B cell (primary cell): ENCODE measurements at regions not wholly inside any gene's neighbourhood (a gene's known extent, or its start where the extent isn't known, plus 50 kb on each side); places are given as distances from the start of the nearest gene placed in this dataset.

Experiments used
- ATAC-seq: fragments of 200-7000 bp; cut with Tn5 transposase; one replicate; pipeline ENCODE4 v1.10.0; 2021; ENCODE audit warnings: low read depth, mild to moderate bottlenecking, moderate number of reproducible peaks, moderate library complexity
- CTCF ChIA-PET: fragments of 350-600 bp; sonication (Branson Sonifier 250); formaldehyde crosslinking; loops from one replicate; lab custom pipeline; 2021; ENCODE audit warnings: antibody characterized with exemption, inconsistent platforms; lab: Charles Lee
- POLR2A ChIA-PET: fragments of 350-600 bp; sonication (Branson Sonifier 250); formaldehyde crosslinking; loops from one replicate; lab custom pipeline; 2021; ENCODE audit warnings: antibody characterized with exemption; lab: Charles Lee
- DNase-seq: peaks from one replicate; pipeline ENCODE4 v3.0.0; 2013
- H2AFZ ChIP-seq: 2 replicates; pipeline ENCODE4 v1.6.1; 2012; ENCODE audit warnings: mild to moderate bottlenecking, low read depth, low read length; ENCODE audit not compliant: insufficient read depth, poor library complexity, severe bottlenecking
- H3K27ac ChIP-seq, 2 donors: 1 replicate in 1 of 2; 2 replicates in 1 of 2; pipeline ENCODE4 v1.5.1; 2012 to 2013; ENCODE audit warnings: low read length in 2 of 2, mild to moderate bottlenecking in 2 of 2, moderate library complexity in 1 of 2
- H3K27me3 ChIP-seq, 4 experiments: fragments of 200-600 bp in 1 of 4; sonication (generic) in 1 of 4; replicated peaks in 1 of 4; 1 replicate in 2 of 4; 2 replicates in 2 of 4; pipeline versions ENCODE4 v1.6.1 to v1.7.0; 2013 to 2016; ENCODE audit warnings: low read length in 3 of 4, mild to moderate bottlenecking in 2 of 4, mixed read lengths in 1 of 4, moderate library complexity in 1 of 4; ENCODE audit not compliant: insufficient read depth in 4 of 4, control insufficient read depth in 3 of 4; ENCODE audit errors: control extremely low read depth in 1 of 4
- H3K36me3 ChIP-seq, 2 experiments: replicated peaks in 1 of 2; 1 replicate in 1 of 2; 2 replicates in 1 of 2; pipeline versions ENCODE4 v1.6.1 to v1.7.1; 2013; ENCODE audit warnings: low read length in 1 of 2; ENCODE audit not compliant: insufficient read depth in 2 of 2, control insufficient read depth in 1 of 2; ENCODE audit errors: control extremely low read depth in 1 of 2, extremely low read depth in 1 of 2
- H3K4me1 ChIP-seq, 2 donors: fragments of 200-600 bp in 1 of 2; sonication (generic) in 1 of 2; 1 replicate in 1 of 2; 2 replicates in 1 of 2; pipeline versions ENCODE4 v1.5.1 to v1.6.1; 2013 to 2017; ENCODE audit warnings: low read length in 2 of 2; ENCODE audit not compliant: control insufficient read depth in 2 of 2, insufficient read depth in 2 of 2
- H3K4me2 ChIP-seq: replicated peaks from 2 replicates; pipeline ENCODE3; 2012; ENCODE audit warnings: mild to moderate bottlenecking, low read depth, low read length; ENCODE audit not compliant: poor library complexity, severe bottlenecking
- H3K4me3 ChIP-seq, 5 experiments: fragments of 200-600 bp in 1 of 5; sonication (generic) in 1 of 5; 1 replicate in 3 of 5; 2 replicates in 2 of 5; pipeline versions ENCODE4 v1.5.1 to v1.7.0; 2011 to 2016; ENCODE audit warnings: low read length in 4 of 5, mild to moderate bottlenecking in 4 of 5, low read depth in 2 of 5, control low read depth in 1 of 5, moderate library complexity in 1 of 5; ENCODE audit not compliant: insufficient read depth in 1 of 5; ENCODE audit errors: control extremely low read depth in 1 of 5, extremely low read depth in 1 of 5
- H3K79me2 ChIP-seq: fragments of 200-600 bp; sonication (generic); one replicate; pipeline ENCODE4 v1.6.0; 2016; ENCODE audit warnings: low read length; ENCODE audit not compliant: control insufficient read depth, insufficient read depth
- H3K9ac ChIP-seq: fragments of 200-600 bp; sonication (generic); 2 replicates; pipeline ENCODE4 v1.6.1; 2017; ENCODE audit warnings: mild to moderate bottlenecking, low read length, moderate library complexity
- H3K9me3 ChIP-seq, 3 donors: one replicate each; pipeline versions ENCODE4 v1.6.1 to v1.7.1; 2013; ENCODE audit warnings: low read length in 2 of 3; ENCODE audit not compliant: control insufficient read depth in 2 of 3, insufficient read depth in 1 of 3; ENCODE audit errors: control extremely low read depth in 1 of 3
- H4K20me1 ChIP-seq: 2 replicates; pipeline ENCODE4 v1.6.0; 2012; ENCODE audit warnings: mild to moderate bottlenecking, low read length; ENCODE audit not compliant: insufficient read depth, control insufficient read depth, poor library complexity, severe bottlenecking
- H3K27ac Mint-ChIP-seq: one replicate; pipeline ENCODE4 v1.8.0; 2021; ENCODE audit warnings: mixed read lengths
- H3K27me3 Mint-ChIP-seq: one replicate; pipeline ENCODE4 v1.8.0; 2021; ENCODE audit warnings: mixed read lengths
- H3K4me1 Mint-ChIP-seq: one replicate; pipeline ENCODE4 v1.8.0; 2021; ENCODE audit warnings: mixed read lengths
- H3K4me3 Mint-ChIP-seq: one replicate; pipeline ENCODE4 v1.8.0; 2021; ENCODE audit warnings: mixed read lengths
- H3K9me3 Mint-ChIP-seq: one replicate; pipeline ENCODE4 v1.8.0; 2022; ENCODE audit warnings: mixed read lengths; ENCODE audit not compliant: insufficient read depth
- EZH2 ChIP-seq: IDR thresholded peaks from 2 replicates; pipeline ENCODE4 v1.6.1; 2012; ENCODE audit warnings: borderline replicate concordance, low read depth, mild to moderate bottlenecking, moderate library complexity, low read length; ENCODE audit not compliant: insufficient read depth, poor library complexity, severe bottlenecking
- WGBS: methylation state at CpG from one replicate; pipeline ENCODE4 v1.1.5; 2013; ENCODE audit warnings: missing lambda C conversion rate; ENCODE audit not compliant: insufficient coverage; 5-methylcytosine and 5-hydroxymethylcytosine counted together
- intact Hi-C: fragments of 100-400 bp; cut with micrococcal nuclease; formaldehyde crosslinking; loops from one replicate; pipeline ENCODE4 v1.10.0; 2022
- TF ChIP-seq, protein P1 (sequence below): fragments of 200-600 bp; IDR thresholded peaks from one replicate; pipeline ENCODE4 v1.8.0; 2022; ENCODE audit warnings: antibody characterized with exemption, mild to moderate bottlenecking

- Histone ChIP-seq H3K27ac (no peak overlapping the region), H3K4me1 (no peaks in the 10 kb centered on the region), H3K36me3 (no peaks in the 10 kb centered on the region), H2AFZ (no peak overlapping the region), H3K27me3 (peaks cover 0 to 7% (median 1%) of the 10 kb centered on the region in 4 experiments), H3K4me3 (no peak overlapping the region), H3K9me3 (peaks cover 0 to 2% (median 0%) of the 10 kb centered on the region in 3 donors), H3K79me2 (no peaks in the 10 kb centered on the region), H4K20me1 (no peaks in the 10 kb centered on the region), H3K9ac (no peak overlapping the region), H3K4me2 (no peak overlapping the region)
- intact Hi-C loops = no loop called here
- DNase-seq (no peak), ATAC-seq (no peak)
- peaks cover 2% of the 10 kb centered on the region for H3K4me1 Mint-ChIP-seq
- TF ChIP-seq, protein P1, sequence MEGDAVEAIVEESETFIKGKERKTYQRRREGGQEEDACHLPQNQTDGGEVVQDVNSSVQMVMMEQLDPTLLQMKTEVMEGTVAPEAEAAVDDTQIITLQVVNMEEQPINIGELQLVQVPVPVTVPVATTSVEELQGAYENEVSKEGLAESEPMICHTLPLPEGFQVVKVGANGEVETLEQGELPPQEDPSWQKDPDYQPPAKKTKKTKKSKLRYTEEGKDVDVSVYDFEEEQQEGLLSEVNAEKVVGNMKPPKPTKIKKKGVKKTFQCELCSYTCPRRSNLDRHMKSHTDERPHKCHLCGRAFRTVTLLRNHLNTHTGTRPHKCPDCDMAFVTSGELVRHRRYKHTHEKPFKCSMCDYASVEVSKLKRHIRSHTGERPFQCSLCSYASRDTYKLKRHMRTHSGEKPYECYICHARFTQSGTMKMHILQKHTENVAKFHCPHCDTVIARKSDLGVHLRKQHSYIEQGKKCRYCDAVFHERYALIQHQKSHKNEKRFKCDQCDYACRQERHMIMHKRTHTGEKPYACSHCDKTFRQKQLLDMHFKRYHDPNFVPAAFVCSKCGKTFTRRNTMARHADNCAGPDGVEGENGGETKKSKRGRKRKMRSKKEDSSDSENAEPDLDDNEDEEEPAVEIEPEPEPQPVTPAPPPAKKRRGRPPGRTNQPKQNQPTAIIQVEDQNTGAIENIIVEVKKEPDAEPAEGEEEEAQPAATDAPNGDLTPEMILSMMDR = no peak
- TF ChIP-seq EZH2 = no peak
- WGBS = 80% methylated on average over 1 of the region's 3 CpGs
- ChIA-PET CTCF (no interaction called here), POLR2A (no interaction called here)
- H3K4me3 Mint-ChIP-seq = no peak overlapping the region
- H3K9me3 Mint-ChIP-seq = no peaks in the 10 kb centered on the region
- no peak overlapping the region for H3K27ac Mint-ChIP-seq
- peaks cover 19% of the 10 kb centered on the region for H3K27me3 Mint-ChIP-seq
Measured at GRCh38 chr5:5685737-5686136, 263.3 kb downstream of the ICE1 start.

- H3K9me3 ChIP-seq = peaks cover 0 to 2% (median 0%) of the 10 kb centered on the region in 3 donors
- ChIA-PET CTCF (no interaction called here), POLR2A (no interaction called here)
- TF ChIP-seq EZH2 = no peak
- TF ChIP-seq, protein P1 = no peak
- H2AFZ ChIP-seq = no peak overlapping the region
- H3K4me3 ChIP-seq = no peak overlapping the region
- Mint-ChIP-seq H3K4me1 (no peaks in the 10 kb centered on the region), H3K27ac (no peak overlapping the region), H3K9me3 (no peaks in the 10 kb centered on the region), H3K27me3 (peaks cover 8% of the 10 kb centered on the region), H3K4me3 (no peak overlapping the region)
- H3K4me1 ChIP-seq = no peaks in the 10 kb centered on the region
- no peaks in the 10 kb centered on the region for H3K79me2 ChIP-seq
- no peaks in the 10 kb centered on the region for H3K36me3 ChIP-seq
- peaks cover 0 to 7% (median under 1%) of the 10 kb centered on the region in 4 experiments for H3K27me3 ChIP-seq
- no peak overlapping the region for H3K27ac ChIP-seq
- intact Hi-C loops = no loop called here
- H3K9ac ChIP-seq = no peak overlapping the region
- DNase-seq (no peak), ATAC-seq (no peak)
- no peaks in the 10 kb centered on the region for H4K20me1 ChIP-seq
- H3K4me2 ChIP-seq = no peak overlapping the region
- no CpG with 5 or more reads among the region's 2 CpGs for WGBS
Measured at GRCh38 chr5:5683174-5683573, 260.7 kb downstream of the ICE1 start.
